ENCODE measurements at regions not wholly inside any gene's neighbourhood (a gene's known extent, or its start where the extent isn't known, plus 50 kb on each side); places are given as distances from the start of the nearest gene placed in this dataset.
A peak's percentile ranks its signal among the peaks of the same experiment; 100 is the strongest.
"Not testable (repeated sequence)": the region's sequence is repeated elsewhere in the genome, so short reads cannot be mapped to it uniquely, and the experiment has no call there.

GRCh38 chr3:140770977-140771667, 93.3 kb downstream of the TRIM42 start:
- Histone ChIP-seq H3K27me3 (no peaks in the 10 kb centered on the region), H3K27ac (peak overlapping the region in 1 of 2 donors; percentile 43), H3K36me3 (no peaks in the 10 kb centered on the region), H3K4me1 (no peaks in the 10 kb centered on the region), H3K4me3 (no peak overlapping the region), H3K9me3 (no peaks in the 10 kb centered on the region)
- TF ChIP-seq POLR2AphosphoS5 (IDR thresholded peaks at IDR 0.05) (no peak), CTCF (IDR thresholded peaks at IDR 0.05) (no peak), POLR2A (IDR thresholded peaks at IDR 0.05) (no peak)
- DNase-seq (ENCODE audit: low spot score in 2 of 2), result no peak
- intact Hi-C loops (cut with DNase I; ENCODE audit: low total_unique reads), result no loop called here

GRCh38 chr3:140777631-140778233, 99.9 kb downstream of the TRIM42 start:
- H3K4me1 ChIP-seq, result no peaks in the 10 kb centered on the region

DNA sequence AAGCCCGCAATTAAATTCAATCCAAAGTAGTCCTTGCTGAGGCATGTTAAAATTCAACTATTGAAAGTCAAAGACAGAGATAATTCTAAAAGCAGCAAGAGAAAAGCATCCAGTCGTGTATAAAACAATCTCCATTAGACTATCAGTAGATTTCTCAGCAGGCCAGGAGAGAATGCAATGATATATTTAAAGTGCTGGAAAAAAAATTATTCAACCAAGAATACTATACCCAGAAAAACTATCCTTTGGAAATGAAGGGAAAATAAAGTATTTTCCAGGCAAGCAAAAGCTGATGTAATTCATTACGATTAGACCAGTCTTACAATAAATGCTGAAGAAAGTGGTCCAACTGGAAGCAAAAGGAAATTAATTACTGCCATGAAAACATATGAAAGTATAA, 113.5 kb downstream of the TRIM42 start:
- no peak for DNase-seq (ENCODE audit: low spot score in 2 of 2)
- H3K36me3 ChIP-seq, result no peaks in the 10 kb centered on the region
- no peak overlapping the region for H3K27ac ChIP-seq
- H3K27me3 ChIP-seq, result no peaks in the 10 kb centered on the region
- H3K4me3 ChIP-seq, result no peak overlapping the region
- no peaks in the 10 kb centered on the region for H3K4me1 ChIP-seq
- intact Hi-C loops (cut with DNase I; ENCODE audit: low total_unique reads), result no loop called here
- H3K9me3 ChIP-seq, result peaks cover 0 to 27% of the 10 kb centered on the region in 2 donors
- TF ChIP-seq POLR2A (IDR thresholded peaks at IDR 0.05), result no peak
- no peak for TF ChIP-seq CTCF (IDR thresholded peaks at IDR 0.05)
- no peak for TF ChIP-seq POLR2AphosphoS5 (IDR thresholded peaks at IDR 0.05)

More at GRCh38 chr3:140777631-140778233, 99.9 kb downstream of the TRIM42 start:
- Histone ChIP-seq H3K27me3 (no peaks in the 10 kb centered on the region), H3K9me3 (no peaks in the 10 kb centered on the region), H3K27ac (no peak overlapping the region), H3K36me3 (no peaks in the 10 kb centered on the region), H3K4me3 (no peak overlapping the region)
- no peak for TF ChIP-seq POLR2AphosphoS5 (IDR thresholded peaks at IDR 0.05)
- TF ChIP-seq CTCF (IDR thresholded peaks at IDR 0.05), result no peak
- TF ChIP-seq POLR2A (IDR thresholded peaks at IDR 0.05), result no peak
- intact Hi-C loops (cut with DNase I; ENCODE audit: low total_unique reads), result no loop called here
- no peak for DNase-seq (ENCODE audit: low spot score in 2 of 2)

GRCh38 chr3:140794507-140794906, 116.6 kb downstream of the TRIM42 start:
- Histone ChIP-seq H3K27me3 (no peaks in the 10 kb centered on the region), H3K9me3 (peaks cover 4 to 43% of the 10 kb centered on the region in 2 donors), H3K4me3 (no peak overlapping the region), H3K4me1 (no peaks in the 10 kb centered on the region), H3K27ac (no peak overlapping the region), H3K36me3 (no peaks in the 10 kb centered on the region)
- DNase-seq (ENCODE audit: low spot score in 2 of 2), result no peak
- intact Hi-C loops (cut with DNase I; ENCODE audit: low total_unique reads), result no loop called here
- TF ChIP-seq POLR2A (IDR thresholded peaks at IDR 0.05) (no peak), CTCF (IDR thresholded peaks at IDR 0.05) (no peak), POLR2AphosphoS5 (IDR thresholded peaks at IDR 0.05) (no peak)

DNA sequence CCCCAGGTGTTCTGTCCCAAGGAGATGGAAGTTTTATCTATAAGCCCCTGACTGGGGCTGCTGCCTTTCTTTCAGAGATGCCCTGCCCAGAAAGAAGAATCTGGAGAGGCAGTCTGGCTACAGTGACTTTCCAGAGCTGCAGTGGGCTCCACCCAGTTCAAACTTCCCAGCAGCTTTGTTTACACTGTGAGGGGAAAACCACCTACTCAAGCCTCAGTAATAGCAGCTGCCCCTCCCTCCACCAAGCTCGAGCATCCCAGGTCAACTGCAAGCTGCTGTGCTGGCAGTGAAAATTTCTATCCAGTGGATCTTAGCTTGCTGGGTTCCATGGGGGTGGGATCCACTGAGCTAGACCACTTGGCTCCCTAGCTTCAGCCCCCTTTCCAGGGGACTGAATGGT, 125.0 kb downstream of the TRIM42 start:
- H3K36me3 ChIP-seq; DNase-seq (ENCODE audit: low spot score in 2 of 2); H3K4me1 ChIP-seq; H3K27ac ChIP-seq; H3K27me3 ChIP-seq; H3K4me3 ChIP-seq; intact Hi-C loops (cut with DNase I; ENCODE audit: low total_unique reads): not testable (repeated sequence)
- peaks cover 4 to 38% of the 10 kb centered on the region in 2 donors for H3K9me3 ChIP-seq
